ENCODE measurements at regions not wholly inside any gene's neighbourhood (a gene's known extent, or its start where the extent isn't known, plus 50 kb on each side); places are given as distances from the start of the nearest gene placed in this dataset.

DNA sequence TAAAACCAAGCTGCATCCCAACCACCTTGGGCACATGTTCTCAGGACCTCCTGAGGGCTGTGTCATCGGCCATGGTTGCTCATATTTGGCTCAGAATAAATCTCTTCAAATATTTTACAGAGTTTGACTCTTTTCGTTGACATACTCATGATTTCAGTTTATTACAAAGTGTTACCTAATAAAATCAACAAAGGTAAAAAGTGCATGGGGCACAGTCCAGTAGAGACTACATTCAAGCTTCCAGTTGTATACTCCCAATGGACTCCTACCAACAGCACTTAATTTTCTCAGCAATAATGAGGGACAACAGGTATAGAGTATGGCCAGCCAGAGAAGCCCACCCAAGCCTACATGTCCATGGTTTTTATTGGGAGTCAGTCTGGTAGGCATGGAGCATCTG, 347.9 kb upstream of the FAT3 start:
- TF ChIP-seq, protein P1, sequence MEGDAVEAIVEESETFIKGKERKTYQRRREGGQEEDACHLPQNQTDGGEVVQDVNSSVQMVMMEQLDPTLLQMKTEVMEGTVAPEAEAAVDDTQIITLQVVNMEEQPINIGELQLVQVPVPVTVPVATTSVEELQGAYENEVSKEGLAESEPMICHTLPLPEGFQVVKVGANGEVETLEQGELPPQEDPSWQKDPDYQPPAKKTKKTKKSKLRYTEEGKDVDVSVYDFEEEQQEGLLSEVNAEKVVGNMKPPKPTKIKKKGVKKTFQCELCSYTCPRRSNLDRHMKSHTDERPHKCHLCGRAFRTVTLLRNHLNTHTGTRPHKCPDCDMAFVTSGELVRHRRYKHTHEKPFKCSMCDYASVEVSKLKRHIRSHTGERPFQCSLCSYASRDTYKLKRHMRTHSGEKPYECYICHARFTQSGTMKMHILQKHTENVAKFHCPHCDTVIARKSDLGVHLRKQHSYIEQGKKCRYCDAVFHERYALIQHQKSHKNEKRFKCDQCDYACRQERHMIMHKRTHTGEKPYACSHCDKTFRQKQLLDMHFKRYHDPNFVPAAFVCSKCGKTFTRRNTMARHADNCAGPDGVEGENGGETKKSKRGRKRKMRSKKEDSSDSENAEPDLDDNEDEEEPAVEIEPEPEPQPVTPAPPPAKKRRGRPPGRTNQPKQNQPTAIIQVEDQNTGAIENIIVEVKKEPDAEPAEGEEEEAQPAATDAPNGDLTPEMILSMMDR (IDR thresholded peaks at IDR 0.05; ENCODE audit: unreplicated experiment in 3 of 3), result no peak
- Mint-ChIP-seq H3K27ac (no peak overlapping the region), H3K4me1 (peaks cover 16% of the 10 kb centered on the region), H3K27me3 (ENCODE audit: low read depth) (peaks cover 6% of the 10 kb centered on the region), H3K9me3 (no peaks in the 10 kb centered on the region), H3K4me3 (no peak overlapping the region), H3K36me3 (ENCODE audit: low read depth) (no peaks in the 10 kb centered on the region)

DNA sequence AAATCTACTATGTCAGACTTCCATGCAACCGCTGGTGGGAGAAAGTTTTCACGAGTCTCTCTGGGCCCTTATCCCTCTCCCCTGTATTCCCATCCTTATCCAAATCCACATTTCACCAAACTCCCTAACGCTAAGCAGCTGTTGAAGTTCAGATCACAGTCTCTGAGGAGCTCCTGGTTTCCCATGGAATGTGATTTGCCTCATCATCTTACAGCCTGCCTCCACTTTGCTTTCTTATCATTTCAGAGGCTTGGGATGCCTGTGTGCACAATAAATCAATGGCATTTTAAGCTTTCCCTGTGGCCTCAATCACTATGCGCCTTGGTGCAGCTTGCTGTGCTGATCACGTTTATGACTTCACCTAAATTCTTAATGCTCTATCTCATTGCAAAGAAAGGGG, 352.4 kb upstream of the FAT3 start:
- peak overlapping the region; percentile 6 to 53 (median 50) for H3K27ac Mint-ChIP-seq
- H3K4me1 Mint-ChIP-seq, result peaks cover 52% of the 10 kb centered on the region
- no peaks in the 10 kb centered on the region for H3K36me3 Mint-ChIP-seq (ENCODE audit: low read depth)
- TF ChIP-seq, protein P1 (IDR thresholded peaks at IDR 0.05; ENCODE audit: unreplicated experiment in 3 of 3), result no peak
- peaks cover 6% of the 10 kb centered on the region for H3K27me3 Mint-ChIP-seq (ENCODE audit: low read depth)
- peak overlapping the region in 1 of 3 experiments; percentile 21 for H3K4me3 Mint-ChIP-seq
- no peaks in the 10 kb centered on the region for H3K9me3 Mint-ChIP-seq

DNA sequence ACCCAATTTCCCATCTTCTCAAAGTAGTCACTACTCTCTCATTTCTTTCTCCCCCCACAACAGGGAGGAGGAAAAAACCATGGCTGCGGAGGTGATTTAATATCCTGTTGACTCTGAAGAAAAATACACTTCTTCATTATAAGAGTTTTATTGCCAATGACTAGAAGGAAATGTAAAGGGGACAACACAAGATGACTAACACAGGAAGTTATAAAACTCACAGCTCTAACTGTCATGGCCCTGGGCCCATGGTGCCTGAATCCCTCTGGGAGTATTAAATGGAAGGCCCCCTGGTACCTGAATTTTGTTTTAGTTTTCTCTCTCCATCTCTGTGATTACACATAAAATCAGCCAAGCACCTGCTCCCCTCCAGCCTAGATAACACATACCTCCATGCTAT, 352.8 kb upstream of the FAT3 start:
- H3K4me1 Mint-ChIP-seq, result peaks cover 55% of the 10 kb centered on the region
- H3K36me3 Mint-ChIP-seq (ENCODE audit: low read depth), result no peaks in the 10 kb centered on the region
- H3K9me3 Mint-ChIP-seq, result no peaks in the 10 kb centered on the region
- TF ChIP-seq, protein P1 (IDR thresholded peaks at IDR 0.05; ENCODE audit: unreplicated experiment in 3 of 3), result no peak
- H3K27me3 Mint-ChIP-seq (ENCODE audit: low read depth), result peaks cover 4% of the 10 kb centered on the region
- peak overlapping the region; percentile 6 to 53 (median 50) for H3K27ac Mint-ChIP-seq
- H3K4me3 Mint-ChIP-seq, result peak overlapping the region in 1 of 3 experiments; percentile 21

DNA sequence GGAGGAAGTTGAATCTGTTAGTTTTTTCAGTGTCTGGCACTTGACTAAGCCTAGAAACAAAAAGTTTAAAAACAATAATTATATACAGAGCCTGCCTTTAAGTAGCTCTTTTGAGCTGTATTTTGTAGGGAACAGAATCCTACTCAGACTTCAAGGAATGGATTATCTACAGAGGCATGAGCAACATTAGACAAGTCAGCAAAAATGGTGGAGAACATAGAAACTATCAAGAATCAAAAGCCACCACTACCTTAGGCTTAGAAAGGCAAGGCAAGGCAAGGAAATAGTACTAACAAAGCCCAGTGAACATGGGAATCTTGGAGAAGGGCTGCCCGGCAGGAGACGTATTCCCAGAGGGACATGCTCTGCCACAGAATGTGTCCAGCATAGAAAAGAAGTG, 353.6 kb upstream of the FAT3 start:
- peak overlapping the region in 2 of 3 experiments; percentile 6 to 51 for H3K27ac Mint-ChIP-seq
- no peaks in the 10 kb centered on the region for H3K9me3 Mint-ChIP-seq
- no peaks in the 10 kb centered on the region for H3K27me3 Mint-ChIP-seq (ENCODE audit: low read depth)
- TF ChIP-seq, protein P1 (IDR thresholded peaks at IDR 0.05; ENCODE audit: unreplicated experiment in 3 of 3), result no peak
- no peak overlapping the region for H3K4me3 Mint-ChIP-seq
- peaks cover 60% of the 10 kb centered on the region for H3K4me1 Mint-ChIP-seq
- no peaks in the 10 kb centered on the region for H3K36me3 Mint-ChIP-seq (ENCODE audit: low read depth)

DNA sequence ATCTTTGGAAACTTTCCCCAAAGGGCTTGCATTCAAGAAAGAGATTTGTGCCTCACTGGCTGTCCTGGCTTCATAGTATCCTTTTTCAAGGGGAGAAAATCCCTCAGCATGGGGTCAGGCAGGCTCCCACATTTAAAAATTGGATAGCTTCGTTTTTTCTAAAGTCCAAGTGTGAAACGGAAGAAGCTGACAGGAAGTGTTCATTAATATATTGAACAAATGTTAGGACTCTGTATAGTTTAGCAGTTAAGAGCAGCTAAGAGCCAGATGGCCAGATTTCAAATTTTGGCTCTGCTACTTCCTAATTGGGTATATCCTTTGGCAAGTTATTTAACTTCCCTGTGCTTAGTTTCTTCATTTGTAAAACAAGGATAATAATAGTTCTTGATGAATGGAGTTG, 354.9 kb upstream of the FAT3 start:
- Mint-ChIP-seq H3K36me3 (ENCODE audit: low read depth) (no peaks in the 10 kb centered on the region), H3K27me3 (ENCODE audit: low read depth) (no peaks in the 10 kb centered on the region), H3K4me3 (no peak overlapping the region), H3K9me3 (no peaks in the 10 kb centered on the region), H3K27ac (peak overlapping the region in 2 of 3 experiments; percentile 8 to 43), H3K4me1 (peaks cover 65% of the 10 kb centered on the region)
- TF ChIP-seq, protein P1 (IDR thresholded peaks at IDR 0.05; ENCODE audit: unreplicated experiment in 3 of 3), result no peak

DNA sequence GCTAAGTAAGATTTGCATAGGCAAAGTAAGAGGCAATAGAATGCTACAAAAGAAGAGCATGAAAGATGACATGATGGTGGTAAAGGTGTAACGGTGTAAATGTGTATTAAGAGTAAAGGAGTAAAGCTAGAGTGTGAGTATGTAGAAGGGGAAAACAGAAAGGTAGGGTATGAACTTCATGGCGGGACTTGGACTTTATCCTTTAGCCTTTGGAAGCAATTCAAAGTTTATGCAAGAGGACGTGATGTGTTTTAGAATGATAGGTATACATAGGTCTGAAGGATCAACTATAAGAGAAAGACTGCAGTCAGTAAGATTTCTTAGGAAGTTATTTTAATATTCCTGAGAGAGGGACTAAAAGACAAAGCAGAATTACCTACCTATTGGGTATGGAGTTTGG, 358.0 kb upstream of the FAT3 start:
- no peaks in the 10 kb centered on the region for H3K36me3 Mint-ChIP-seq (ENCODE audit: low read depth)
- H3K27me3 Mint-ChIP-seq (ENCODE audit: low read depth), result no peaks in the 10 kb centered on the region
- TF ChIP-seq, protein P1 (IDR thresholded peaks at IDR 0.05; ENCODE audit: unreplicated experiment in 3 of 3), result no peak
- peaks cover 6% of the 10 kb centered on the region for H3K9me3 Mint-ChIP-seq
- H3K27ac Mint-ChIP-seq, result no peak overlapping the region
- peaks cover 48% of the 10 kb centered on the region for H3K4me1 Mint-ChIP-seq
- no peak overlapping the region for H3K4me3 Mint-ChIP-seq

Data from nephron (organoid).